Common myeloid progenitor, CD34-positive (primary cell): ENCODE measurements at regions not wholly inside any gene's neighbourhood (a gene's known extent, or its start where the extent isn't known, plus 50 kb on each side); places are given as distances from the start of the nearest gene placed in this dataset.

ENCODE experiments used
- CTCF ChIA-PET: fragments of 350-600 bp; sonication (Branson Sonifier 250); formaldehyde crosslinking; loops from one replicate; lab custom pipeline; 2021; ENCODE audit warnings: antibody characterized with exemption; lab: Charles Lee
- POLR2A ChIA-PET: fragments of 350-600 bp; sonication (Branson Sonifier 250); formaldehyde crosslinking; loops from one replicate; lab custom pipeline; 2021; ENCODE audit warnings: antibody characterized with exemption; lab: Charles Lee
- DNase-seq, 3 donors: peaks; one replicate each; pipeline versions ENCODE4 v3.0.0 to v3.0.0-alpha.2; 2013
- H3K27ac ChIP-seq, 2 experiments: 1 replicate in 1 of 2; 2 replicates in 1 of 2; pipeline ENCODE4 v1.7.0; 2013; ENCODE audit warnings: inconsistent platforms in 2 of 2, low read length in 2 of 2, mild to moderate bottlenecking in 2 of 2, low read depth in 1 of 2, moderate library complexity in 1 of 2; ENCODE audit not compliant: severe bottlenecking in 2 of 2, insufficient read depth in 1 of 2, poor library complexity in 1 of 2
- H3K27me3 ChIP-seq, 5 experiments: replicated peaks in 2 of 5; 1 replicate in 3 of 5; 2 replicates in 2 of 5; pipeline versions ENCODE4 v1.6.1 to v1.7.0; 2013; ENCODE audit warnings: low read length in 4 of 5, mild to moderate bottlenecking in 2 of 5, moderate library complexity in 2 of 5, inconsistent platforms in 1 of 5; ENCODE audit not compliant: insufficient read depth in 5 of 5, control insufficient read depth in 4 of 5
- H3K36me3 ChIP-seq, 4 experiments: 1 replicate in 2 of 4; 2 replicates in 2 of 4; pipeline versions ENCODE4 v1.6.1 to v1.7.0; 2013; ENCODE audit warnings: low read length in 3 of 4, control low read depth in 1 of 4, mild to moderate bottlenecking in 1 of 4; ENCODE audit not compliant: control insufficient read depth in 4 of 4, insufficient read depth in 4 of 4
- H3K4me1 ChIP-seq, 4 experiments: 1 replicate in 3 of 4; 2 replicates in 1 of 4; pipeline versions ENCODE4 v1.6.1 to v1.7.1; 2013; ENCODE audit warnings: low read length in 3 of 4, mild to moderate bottlenecking in 3 of 4, control low read depth in 1 of 4, inconsistent platforms in 1 of 4, moderate library complexity in 1 of 4; ENCODE audit not compliant: control insufficient read depth in 4 of 4, insufficient read depth in 4 of 4; ENCODE audit errors: control extremely low read depth in 1 of 4
- H3K4me3 ChIP-seq, 7 experiments: 1 replicate in 4 of 7; 2 replicates in 3 of 7; pipeline versions ENCODE4 v1.5.1 to v1.7.0; 2013; ENCODE audit warnings: mild to moderate bottlenecking in 7 of 7, low read length in 6 of 7, moderate library complexity in 6 of 7, inconsistent platforms in 2 of 7, low read depth in 2 of 7, control low read depth in 1 of 7; ENCODE audit not compliant: insufficient read depth in 4 of 7, control insufficient read depth in 1 of 7; ENCODE audit errors: extremely low read depth in 1 of 7
- H3K9me3 ChIP-seq, 5 experiments: 1 replicate in 4 of 5; 2 replicates in 1 of 5; pipeline versions ENCODE4 v1.6.1 to v1.7.1; 2013; ENCODE audit warnings: low read length in 4 of 5, mild to moderate bottlenecking in 2 of 5, inconsistent platforms in 1 of 5, low read depth in 1 of 5, moderate library complexity in 1 of 5; ENCODE audit not compliant: control insufficient read depth in 4 of 5, insufficient read depth in 2 of 5; ENCODE audit errors: control extremely low read depth in 1 of 5
- WGBS: methylation state at CpG from one replicate; pipeline ENCODE4 v1.1.5; 2013; ENCODE audit not compliant: insufficient coverage; 5-methylcytosine and 5-hydroxymethylcytosine counted together

DNA sequence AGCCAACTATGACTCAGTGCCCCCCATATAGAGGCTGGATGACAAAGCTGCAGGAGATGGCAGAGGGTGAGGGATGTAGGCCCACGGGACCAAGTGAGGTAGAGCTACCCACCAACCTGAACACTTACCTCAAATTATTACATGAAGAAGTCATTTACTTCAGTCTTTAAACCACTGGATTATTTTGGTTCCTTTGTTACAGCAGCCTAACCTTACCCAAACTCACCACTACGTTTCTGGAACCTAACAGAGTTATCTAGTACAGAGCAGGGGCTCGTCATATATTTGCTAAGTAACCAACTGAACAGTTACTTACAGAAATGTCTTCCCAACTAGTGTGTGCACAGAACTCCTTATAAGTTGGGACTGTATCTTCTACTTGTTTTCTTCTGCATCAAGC lies 85.2 kb upstream of the IGF1 start:
- H3K4me3 ChIP-seq = no peak overlapping the region
- CTCF ChIA-PET = interaction anchor here (0.7 kb wide), 1 partner anchor 25 kb away, joined by 3 read pairs; no protein-coding TSS in a partner anchor
- POLR2A ChIA-PET = no interaction called here
- WGBS = no CpG with 5 or more reads among the region's 3 CpGs
- H3K36me3 ChIP-seq = no peaks in the 10 kb centered on the region
- H3K27ac ChIP-seq = no peak overlapping the region
- no peaks in the 10 kb centered on the region for H3K4me1 ChIP-seq
- no peaks in the 10 kb centered on the region for H3K9me3 ChIP-seq
- DNase-seq = no peak
- peaks cover 0 to 2% (median 0%) of the 10 kb centered on the region in 5 experiments for H3K27me3 ChIP-seq

DNA sequence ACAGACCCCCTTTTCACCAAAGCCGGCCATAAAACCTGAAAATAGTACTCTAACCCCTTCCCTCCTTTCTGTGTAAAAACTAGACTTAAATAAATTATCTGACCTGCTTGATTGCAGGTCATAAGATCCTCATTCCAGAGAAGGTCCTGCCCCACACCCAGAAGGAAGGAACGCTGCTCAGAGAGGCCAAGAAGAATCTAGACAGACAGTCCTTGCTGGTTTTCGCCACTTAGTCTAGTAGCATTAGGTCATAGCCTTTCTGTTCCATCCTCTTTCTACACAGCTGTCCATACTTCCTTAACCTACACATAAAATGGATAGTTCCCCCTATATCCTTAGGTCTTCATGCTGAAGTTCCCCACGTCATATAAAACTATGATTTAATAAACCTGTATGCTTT lies 83.7 kb upstream of the IGF1 start:
- Histone ChIP-seq H3K4me1 (no peaks in the 10 kb centered on the region), H3K27me3 (peaks cover 0 to 2% (median 0%) of the 10 kb centered on the region in 5 experiments), H3K9me3 (no peaks in the 10 kb centered on the region), H3K27ac (no peak overlapping the region), H3K4me3 (no peak overlapping the region), H3K36me3 (no peaks in the 10 kb centered on the region)
- ChIA-PET CTCF (no interaction called here), POLR2A (no interaction called here)
- 100% methylated on average over 2 of the region's 4 CpGs for WGBS
- DNase-seq = no peak

DNA sequence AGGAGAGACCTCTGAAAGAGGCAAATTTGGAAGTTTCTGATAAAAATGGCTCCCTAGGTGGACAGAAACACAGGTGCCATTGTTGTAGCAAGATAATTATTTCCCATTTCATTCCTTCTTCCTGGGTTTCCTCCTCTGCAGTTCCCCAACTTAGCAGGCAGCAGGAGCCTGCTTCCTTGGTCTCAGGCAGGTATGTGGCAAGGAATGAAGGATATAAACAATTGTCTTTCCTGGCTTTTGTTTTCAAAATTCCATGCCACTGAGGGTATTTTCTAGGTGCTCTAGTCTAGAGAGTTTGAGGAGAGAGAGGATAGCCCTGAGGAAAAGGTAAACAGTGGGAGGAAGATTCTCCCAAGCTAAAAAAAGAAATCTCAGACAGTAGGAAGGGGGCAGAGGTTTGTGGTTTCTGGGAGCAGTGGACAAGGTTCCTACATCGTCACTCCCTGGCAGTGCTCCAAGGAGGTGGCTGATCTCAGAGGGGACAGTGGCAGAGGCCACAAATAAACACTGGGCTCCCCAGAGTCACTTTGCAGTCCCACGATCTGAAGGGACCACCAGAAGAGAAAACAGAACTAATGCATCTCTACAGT lies 82.6 kb upstream of the IGF1 start:
- no peak overlapping the region for H3K27ac ChIP-seq
- H3K36me3 ChIP-seq = no peaks in the 10 kb centered on the region
- no peak overlapping the region for H3K4me3 ChIP-seq
- 25% methylated on average over 2 of the region's 2 CpGs for WGBS
- H3K4me1 ChIP-seq = no peaks in the 10 kb centered on the region
- DNase-seq = no peak
- POLR2A ChIA-PET = no interaction called here
- CTCF ChIA-PET = no interaction called here
- H3K9me3 ChIP-seq = no peaks in the 10 kb centered on the region
- peaks cover 0 to 2% (median 0%) of the 10 kb centered on the region in 5 experiments for H3K27me3 ChIP-seq

DNA sequence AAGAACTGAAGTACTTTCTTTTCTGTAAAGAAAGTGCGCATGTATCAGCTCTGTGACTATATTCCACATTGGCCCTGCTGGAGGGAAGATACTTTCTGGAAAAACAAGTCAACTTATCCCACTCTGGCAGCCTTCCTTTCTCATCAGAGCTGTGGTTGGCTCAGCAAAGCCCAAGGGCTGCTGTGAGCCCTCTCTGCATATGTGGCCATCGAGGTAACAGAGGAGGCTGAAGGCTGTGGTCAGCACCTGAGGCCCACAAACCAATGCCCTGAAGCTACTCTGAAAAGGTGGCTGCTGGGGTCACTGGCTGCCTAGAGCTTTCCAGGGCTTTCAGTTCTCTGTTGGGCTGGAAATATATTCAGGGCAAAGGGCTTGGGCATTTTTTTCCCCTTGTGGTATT lies 70.8 kb upstream of the IGF1 start:
- Histone ChIP-seq H3K27ac (no peak overlapping the region), H3K9me3 (no peaks in the 10 kb centered on the region), H3K4me3 (no peak overlapping the region), H3K36me3 (no peaks in the 10 kb centered on the region), H3K27me3 (peaks cover 0 to 5% (median 0%) of the 10 kb centered on the region in 5 experiments), H3K4me1 (no peaks in the 10 kb centered on the region)
- ChIA-PET CTCF (no interaction called here), POLR2A (no interaction called here)
- WGBS = 100% methylated on average over 1 of the region's 2 CpGs
- DNase-seq = no peak

DNA sequence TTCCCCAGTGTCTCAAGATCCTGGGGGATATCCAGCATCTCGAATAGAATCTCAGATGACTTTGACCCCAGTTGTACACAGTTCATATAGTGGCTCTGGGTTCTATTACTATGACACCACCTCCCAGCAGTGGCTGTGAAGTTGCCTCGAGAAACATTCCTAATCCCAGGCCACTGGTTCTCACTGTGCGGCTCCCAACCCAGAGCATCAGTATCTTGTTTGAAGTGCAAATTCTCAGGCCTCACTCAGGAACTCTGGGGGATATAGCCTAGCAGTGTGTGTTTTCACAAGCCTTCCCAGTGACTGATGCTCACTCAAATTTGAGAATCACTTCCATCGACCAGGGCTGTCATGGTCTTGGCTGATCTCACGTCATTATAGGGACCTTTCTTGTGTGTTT lies 69.3 kb upstream of the IGF1 start:
- Histone ChIP-seq H3K27me3 (peaks cover 0 to 2% (median 0%) of the 10 kb centered on the region in 5 experiments), H3K4me3 (no peak overlapping the region), H3K36me3 (no peaks in the 10 kb centered on the region), H3K27ac (no peak overlapping the region), H3K4me1 (no peaks in the 10 kb centered on the region), H3K9me3 (no peaks in the 10 kb centered on the region)
- ChIA-PET POLR2A (no interaction called here), CTCF (no interaction called here)
- WGBS = 83% methylated on average over 4 of the region's 5 CpGs
- DNase-seq = no peak

DNA sequence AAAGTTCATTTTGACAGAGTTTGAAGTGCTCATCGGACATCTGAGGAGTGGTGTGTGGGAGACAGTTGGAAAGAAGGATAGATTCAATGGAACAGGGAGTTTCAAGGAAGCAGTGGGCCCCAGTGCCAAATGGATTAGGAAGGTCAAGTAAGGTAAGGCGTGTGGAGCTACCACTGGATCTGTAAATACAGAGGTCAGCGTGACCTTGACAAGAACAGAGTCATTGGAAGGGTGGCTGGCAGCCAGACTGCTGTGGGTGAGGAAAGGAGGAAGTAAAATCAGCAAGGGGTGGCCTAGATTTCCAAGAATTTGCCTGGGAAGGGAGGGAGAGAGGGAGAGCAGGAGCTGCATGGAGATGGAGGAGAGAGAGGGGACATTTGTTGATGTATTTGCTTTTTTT lies 68.2 kb upstream of the IGF1 start:
- POLR2A ChIA-PET = interaction anchor here (0.5 kb wide), 1 partner anchor 197 kb away, joined by 3 read pairs; no protein-coding TSS in a partner anchor
- WGBS = 58% methylated on average over 3 of the region's 3 CpGs
- no peaks in the 10 kb centered on the region for H3K27me3 ChIP-seq
- no peak overlapping the region for H3K27ac ChIP-seq
- CTCF ChIA-PET = no interaction called here
- no peaks in the 10 kb centered on the region for H3K4me1 ChIP-seq
- no peak overlapping the region for H3K4me3 ChIP-seq
- no peaks in the 10 kb centered on the region for H3K9me3 ChIP-seq
- DNase-seq = no peak
- H3K36me3 ChIP-seq = no peaks in the 10 kb centered on the region

DNA sequence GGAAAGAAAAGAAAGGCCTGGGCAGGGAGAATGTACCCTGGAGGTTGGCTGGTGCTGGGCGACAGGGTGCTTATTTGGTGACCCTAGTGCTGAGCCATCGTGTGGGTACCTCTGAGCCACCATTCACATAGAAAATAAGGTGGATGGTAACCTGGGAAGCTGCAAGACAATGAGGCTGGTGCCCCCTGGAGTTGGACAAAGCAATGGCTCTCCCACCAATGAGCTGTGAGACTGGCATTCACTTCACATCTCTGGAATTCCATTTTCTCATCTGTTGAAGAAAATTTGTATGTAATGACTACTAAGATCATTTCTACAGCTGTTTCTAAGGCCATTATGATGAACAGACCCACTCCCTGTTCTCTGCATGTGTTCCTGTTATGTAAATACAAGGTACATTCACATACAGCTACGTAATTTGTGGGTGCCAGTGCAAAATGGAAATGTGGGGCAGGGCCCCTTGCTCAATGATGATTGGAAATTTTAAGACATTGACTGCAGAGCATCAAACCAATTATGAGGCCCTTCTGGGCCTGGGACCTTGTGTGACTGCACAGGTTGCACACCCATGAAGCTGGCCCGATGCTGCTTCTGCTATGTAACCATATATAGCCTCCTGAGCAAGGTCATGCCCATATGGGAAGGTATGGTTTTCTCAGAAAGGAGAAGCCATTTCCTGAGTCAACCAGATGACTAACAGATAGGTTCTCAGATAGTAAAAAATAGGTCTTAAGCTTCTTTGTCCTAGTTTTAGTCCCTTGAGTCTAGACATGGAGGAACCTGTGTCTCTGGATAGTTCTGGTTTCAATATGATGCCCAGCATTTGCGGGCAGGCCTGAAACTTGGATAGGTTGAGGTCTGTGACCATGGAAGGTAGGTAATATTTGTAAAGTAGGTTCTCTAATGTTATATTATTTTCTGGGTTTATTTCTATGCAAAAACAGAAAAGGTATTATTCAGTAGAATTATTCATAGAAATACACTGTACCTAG lies 63.4 kb upstream of the IGF1 start:
- no peak overlapping the region for H3K4me3 ChIP-seq
- no peak overlapping the region for H3K27ac ChIP-seq
- WGBS = 93% methylated on average over 5 of the region's 5 CpGs
- ChIA-PET CTCF (interaction anchor here (1.1 to 2.2 kb wide), 6 partner anchors 16 to 602 kb away, joined by 3 to 10 read pairs (median 6); no protein-coding TSS in a partner anchor), POLR2A (interaction anchor here (0.6 kb wide), 1 partner anchor 69 kb away, joined by 3 read pairs; no protein-coding TSS in a partner anchor)
- H3K36me3 ChIP-seq = no peaks in the 10 kb centered on the region
- no peaks in the 10 kb centered on the region for H3K4me1 ChIP-seq
- H3K9me3 ChIP-seq = no peaks in the 10 kb centered on the region
- DNase-seq = peak; percentile 4 to 33 (median 10)
- H3K27me3 ChIP-seq = peaks cover 0 to 2% (median 0%) of the 10 kb centered on the region in 5 experiments
